ENCODE measurements at regions not wholly inside any gene's neighbourhood (a gene's known extent, or its start where the extent isn't known, plus 50 kb on each side); places are given as distances from the start of the nearest gene placed in this dataset.
"Not testable (repeated sequence)": the region's sequence is repeated elsewhere in the genome, so short reads cannot be mapped to it uniquely, and the experiment has no call there.

DNA sequence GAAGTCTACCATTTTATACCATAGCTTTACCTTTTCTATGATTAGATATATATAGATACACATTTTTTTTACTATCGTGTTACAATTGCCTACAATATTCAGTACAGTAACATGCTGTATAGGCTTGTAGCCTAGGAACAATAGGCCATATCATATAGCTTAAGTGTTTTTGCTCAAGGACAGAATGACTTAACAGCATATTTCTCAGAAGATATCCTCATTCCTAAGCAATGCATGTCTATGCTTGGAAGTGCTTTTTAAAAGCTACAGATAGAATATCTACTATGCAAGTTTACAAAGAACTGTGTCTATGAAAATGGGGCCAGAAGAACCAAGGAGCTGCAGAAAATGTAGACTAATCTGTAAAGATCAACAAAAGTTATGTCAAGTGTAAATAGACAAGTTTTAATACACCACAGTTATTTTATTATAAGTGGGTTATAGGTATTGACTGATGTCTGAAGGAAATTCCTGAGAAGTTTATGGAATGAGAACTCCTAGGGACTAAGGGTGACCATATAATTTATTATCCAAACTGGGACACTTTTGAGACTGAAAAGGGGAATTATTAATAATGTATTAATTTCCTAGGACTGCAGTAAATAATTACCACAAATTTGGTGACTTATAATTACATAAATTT is 138.7 kb upstream of the TGFBR2 start:
- DNase-seq (ENCODE audit: low read depth): no peak

DNA sequence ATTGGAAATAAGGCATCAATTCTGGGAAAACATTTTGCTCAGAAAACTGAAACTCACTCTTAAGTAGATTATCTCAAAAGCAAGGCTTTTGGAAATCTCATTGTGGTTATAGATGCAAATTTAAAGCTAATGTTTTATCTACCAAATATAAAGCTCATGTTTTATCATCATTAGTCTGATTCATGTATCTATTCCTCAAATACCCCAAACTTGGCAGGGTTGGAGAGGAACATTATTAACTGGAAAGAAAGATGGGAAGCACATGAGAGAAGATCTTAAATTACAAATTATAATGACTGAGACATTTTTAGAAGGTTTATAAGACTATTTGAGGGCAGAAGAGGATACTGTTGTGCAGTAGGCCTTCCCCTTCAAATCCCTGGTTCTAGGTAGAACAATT is 137.3 kb upstream of the TGFBR2 start:
- DNase-seq (ENCODE audit: low read depth): no peak

DNA sequence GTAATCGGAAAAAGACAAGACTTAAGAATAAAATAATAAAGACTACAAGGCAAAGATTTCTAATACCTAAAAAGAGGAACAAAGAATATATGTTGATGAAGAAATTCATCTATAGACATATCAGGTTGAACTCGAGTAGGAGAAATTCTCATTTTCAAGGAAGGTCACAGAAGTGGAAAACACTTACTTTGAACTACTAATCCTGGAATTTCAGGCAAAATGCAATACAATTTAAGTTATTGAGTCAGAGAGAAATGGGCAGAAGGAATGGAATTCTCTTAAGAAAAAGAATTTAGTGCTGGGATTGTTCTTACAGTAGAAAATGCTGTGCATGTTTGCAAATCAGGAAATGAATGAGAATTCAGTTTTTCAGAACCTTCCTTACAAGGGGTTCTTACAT is 135.9 kb upstream of the TGFBR2 start:
- DNase-seq (ENCODE audit: low read depth): no peak

DNA sequence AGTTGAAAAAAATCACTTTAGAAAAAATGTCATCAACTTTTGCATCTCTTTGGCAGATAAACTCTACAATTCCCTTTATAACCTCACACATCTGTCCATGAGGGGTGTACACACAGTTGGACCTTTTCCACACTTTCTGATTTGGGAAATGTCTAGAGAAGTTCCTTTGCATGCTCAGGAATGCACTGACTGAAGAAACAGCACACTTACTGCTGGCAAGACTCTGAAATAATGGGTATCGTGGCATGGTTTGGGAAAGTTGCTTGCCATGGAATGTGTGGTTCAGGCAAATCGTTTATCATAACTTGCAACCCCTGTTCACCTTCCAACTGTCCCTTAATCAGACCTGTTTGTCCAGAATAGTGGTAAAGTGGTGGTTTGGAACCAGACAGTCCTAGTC is 135.3 kb upstream of the TGFBR2 start:
- no peak for DNase-seq (ENCODE audit: low read depth)

DNA sequence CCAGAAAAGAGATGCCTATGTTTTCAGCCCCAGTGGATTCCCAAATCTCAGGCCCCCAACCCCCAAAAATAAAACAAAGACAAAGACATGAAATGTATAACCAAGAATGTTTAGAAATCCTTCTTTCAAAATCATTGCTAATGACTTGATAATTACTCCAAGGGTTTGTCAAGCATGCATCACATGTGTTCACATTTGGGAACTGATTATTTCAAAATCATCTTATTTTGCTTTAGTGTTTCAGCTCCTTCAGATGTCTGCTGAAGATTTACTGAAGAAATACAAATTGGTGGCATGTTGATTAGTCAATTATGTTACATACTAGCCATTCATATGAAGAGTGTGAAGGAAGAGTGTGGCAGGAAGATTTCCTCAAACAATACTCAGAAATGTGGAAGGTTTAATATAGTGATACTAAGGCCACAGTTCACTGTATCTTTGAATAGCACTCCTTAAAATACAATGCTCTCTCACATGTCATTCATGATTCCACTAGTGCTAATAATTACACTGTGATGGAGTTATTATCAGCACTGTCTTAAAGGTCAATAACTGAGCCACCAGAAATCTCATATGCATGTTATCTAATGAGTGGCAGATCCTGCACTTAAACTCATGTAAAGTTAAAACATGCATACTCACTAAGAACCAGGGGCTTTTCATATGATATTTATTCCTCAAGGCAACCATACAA is 134.5 kb upstream of the TGFBR2 start:
- DNase-seq (ENCODE audit: low read depth): no peak

DNA sequence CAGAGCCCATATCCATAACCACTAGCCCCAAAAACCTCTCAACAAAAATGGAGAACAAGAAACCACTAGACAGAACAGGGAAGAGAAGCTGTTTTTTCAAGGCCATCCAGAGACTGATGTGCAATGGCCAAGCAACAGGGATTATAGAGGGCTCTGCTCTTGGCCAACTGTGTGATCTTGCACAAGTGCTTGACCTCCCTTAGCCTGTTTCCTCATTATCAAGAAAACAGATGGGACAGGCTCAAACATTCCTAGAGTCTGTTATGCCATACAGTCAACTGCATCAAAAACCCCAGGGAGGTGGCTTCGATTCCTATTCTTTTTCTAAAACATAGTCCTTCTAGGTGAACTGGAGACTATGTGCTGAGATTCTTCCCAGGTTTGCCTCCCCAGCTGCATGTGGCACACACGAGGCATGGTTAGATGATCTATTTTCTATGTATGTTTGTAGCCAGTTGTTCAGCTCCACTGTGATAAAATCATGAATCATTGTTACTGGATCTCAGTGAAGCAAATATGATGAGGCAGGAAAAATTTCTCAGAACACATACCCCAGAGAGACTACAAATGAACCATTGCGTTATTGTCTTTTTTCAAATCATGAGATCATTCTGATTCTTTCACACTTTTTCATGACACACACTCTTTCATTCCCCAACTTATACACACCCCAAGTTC is 132.9 kb upstream of the TGFBR2 start:
- no peak for DNase-seq (ENCODE audit: low read depth)

DNA sequence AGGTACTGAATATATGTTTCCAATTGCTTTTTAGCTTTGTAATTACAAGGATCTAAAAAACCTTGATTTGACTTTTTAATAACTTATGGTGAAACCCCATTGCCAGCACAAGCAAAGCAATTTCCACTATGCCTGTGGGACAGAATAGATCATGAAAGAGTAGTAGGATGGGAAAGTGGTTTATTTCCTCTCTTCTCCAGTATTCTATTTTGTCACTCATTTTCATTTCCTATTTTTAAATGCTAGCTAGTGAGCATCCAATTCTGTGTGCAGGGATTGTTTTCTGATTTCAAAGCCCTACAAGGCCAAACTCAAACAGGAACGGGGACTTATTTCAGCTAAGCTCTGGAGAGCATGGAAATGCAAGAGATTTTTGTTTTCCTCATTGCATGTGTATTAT is 132.0 kb upstream of the TGFBR2 start:
- no peak for DNase-seq (ENCODE audit: low read depth)

DNA sequence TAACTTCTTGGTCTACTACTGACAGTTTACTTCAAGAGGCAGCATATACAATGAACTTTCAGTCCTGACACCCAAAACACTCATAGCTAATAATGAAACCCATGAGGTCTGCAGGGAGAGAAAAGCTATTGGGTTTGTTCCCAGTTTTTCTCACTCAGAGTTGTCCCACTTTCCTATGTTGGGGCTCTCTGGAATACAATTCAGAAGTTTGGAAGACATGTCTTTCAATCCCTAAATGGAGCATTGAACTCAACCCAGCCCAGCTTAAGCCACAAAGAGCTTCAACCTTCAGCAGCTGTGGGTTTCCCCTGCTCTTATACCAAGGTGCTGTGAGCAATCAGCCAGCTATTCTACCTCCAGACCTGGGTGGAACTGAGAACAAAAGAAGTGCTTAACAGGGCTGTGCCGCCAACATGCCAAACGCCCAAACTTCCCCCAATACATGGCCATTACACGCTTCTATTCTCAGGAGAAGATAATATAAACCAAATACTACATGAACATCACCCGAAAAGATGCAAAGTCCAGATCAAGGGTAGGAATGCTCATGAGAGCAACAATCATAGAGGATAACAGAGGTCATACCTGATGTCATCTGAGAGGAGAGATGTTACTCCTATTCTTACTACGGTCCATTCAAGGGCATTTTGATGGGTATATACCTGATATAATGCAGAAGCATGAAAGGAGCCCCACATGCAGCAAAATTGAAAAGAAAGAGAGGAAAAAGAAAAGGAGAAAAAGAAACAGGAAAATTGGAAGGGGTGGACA is 131.2 kb upstream of the TGFBR2 start:
- no peak for DNase-seq (ENCODE audit: low read depth)

DNA sequence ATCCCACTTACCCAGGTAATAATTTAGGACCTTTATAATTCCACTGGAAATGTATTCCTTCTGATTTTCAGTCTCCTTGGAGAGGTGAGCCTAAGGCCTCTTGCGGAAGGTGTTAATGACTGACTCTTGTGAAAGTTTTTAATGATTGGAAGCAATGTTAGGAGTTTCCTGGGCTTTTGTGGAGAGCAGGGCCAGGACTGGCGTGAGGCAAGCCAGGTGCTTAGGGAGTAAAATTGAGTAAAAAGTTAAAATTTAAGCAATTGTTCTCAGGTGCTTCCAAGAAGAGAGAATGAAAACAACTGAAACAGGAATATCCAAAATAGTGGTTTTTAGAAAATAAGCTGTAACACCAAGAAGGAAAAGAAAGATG is 130.6 kb upstream of the TGFBR2 start:
- no peak for DNase-seq (ENCODE audit: low read depth)

DNA sequence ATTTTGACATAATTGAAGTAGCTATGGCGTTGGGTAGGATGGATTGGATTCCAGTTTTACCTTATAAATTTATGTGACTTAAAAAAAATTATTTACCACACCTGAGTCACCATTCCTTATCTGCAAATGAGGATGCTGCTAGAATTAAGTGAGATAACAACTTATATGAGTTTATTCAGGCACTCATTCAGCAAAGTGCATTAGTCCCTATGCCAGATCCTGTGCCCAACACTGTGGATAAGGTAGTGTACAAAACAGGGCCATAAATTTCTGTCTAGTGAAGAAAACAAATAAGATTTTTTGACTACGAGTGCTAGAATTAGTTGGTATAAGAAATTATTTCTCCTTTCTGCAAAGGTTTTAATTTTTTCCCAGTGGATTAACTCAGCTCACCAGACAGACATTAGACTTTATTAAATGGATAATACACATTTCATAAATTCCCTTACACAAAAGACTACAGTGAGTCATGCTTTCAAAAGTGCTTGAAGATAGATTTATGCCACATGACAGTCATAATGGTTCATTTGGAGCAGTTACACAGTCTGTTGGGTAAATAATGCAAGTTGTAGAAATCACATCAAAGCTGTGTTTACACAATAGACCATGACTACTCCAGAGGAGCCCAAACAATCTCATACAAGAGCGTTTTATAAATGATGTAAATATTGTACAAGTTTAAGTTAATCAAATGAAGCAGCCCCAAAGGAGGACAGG is 129.9 kb upstream of the TGFBR2 start:
- no peak for DNase-seq (ENCODE audit: low read depth)

DNA sequence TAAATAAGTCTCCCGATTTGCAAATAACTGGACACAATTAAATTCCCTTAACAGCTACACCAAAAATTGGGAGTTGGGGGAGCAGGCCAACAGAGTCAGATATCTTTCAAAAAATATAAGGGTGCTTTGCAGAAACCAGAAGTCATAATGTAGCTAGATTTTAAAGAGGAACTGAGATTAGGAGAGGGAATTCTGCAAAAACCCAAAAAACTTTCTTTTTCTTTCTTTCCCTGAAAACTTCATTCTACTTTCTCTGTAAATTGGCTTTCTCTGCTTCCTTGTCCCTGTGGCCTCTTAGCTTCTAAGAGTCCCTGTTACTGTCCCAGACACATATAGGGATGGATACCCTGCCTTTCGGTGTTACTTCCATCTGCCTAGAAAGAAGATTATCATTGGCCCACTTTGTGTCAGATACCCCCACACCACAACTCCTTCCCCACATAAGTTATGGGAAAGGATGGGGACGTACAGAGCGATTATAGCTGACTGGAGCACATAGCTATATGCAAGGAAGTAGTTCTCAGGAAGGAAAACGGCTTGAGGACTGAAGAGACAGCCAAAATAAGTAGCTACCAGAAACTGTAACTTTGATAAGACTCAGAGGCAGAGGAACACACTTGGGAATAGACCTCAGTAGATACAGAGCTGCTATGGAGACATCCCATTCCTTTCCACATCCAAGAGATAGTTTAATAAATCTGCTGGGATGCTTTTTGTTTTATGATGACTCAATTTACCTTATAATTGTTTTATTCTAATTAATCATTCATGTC is 129.1 kb upstream of the TGFBR2 start:
- DNase-seq (ENCODE audit: low read depth): no peak

DNA sequence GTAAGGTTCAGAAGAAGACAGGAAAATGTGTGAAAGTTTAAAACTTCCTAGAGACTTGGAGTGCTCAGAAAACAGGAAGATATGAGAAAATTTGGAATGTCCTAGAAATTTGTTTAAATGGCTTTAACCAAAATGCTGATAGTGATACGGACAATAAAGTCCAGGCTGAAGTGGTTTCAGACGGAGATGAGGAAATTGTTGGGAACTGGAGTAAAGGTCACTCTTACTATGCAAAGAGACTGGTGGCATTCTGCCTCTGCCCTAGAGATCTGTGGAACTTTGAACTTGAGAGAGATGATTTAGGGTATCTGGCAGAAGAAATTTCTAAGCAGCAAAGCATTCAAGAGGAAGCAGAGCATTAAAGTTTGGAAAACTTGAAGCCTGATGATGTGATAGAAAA is 126.7 kb upstream of the TGFBR2 start:
- not testable (repeated sequence) for DNase-seq (ENCODE audit: low read depth)

DNA sequence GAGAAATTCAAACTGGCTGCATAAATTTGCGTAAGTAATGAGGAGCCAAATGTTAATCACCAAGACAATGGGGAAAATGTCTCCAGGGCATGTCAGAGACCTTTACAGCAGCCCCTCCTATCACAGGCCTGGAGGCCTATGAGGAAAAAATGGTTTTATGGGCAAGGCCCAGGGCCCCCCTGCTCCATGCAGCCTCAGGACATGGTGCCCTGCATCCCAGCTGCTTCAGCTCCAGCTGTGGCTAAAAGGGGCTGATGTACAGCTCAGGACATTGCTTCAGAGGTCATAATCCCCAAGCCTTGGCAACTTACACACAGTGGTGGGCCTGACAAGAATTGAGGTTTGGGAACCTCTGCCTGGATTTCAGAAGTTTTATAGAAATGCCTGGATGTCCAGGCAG is 126.2 kb upstream of the TGFBR2 start:
- not testable (repeated sequence) for DNase-seq (ENCODE audit: low read depth)

DNA sequence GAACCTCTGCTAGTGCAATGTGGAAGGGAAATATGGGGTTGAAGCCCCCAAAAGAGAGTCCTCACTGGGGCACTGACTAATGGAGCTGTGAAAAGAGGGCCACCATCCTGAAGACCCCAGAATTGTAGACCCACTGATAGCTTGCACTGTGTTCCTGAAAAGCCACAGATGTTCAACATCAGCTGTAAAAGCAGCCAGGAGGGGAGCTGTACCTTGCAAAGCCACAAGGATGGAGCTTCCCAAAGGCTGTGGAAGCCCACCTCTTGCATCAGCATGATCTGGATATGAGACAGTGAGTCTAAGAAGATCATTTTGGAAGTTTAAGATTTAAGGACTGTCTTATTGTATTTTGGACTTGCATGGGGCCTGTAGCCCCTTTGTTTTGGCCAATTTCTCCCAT is 125.8 kb upstream of the TGFBR2 start:
- DNase-seq (ENCODE audit: low read depth): no peak

DNA sequence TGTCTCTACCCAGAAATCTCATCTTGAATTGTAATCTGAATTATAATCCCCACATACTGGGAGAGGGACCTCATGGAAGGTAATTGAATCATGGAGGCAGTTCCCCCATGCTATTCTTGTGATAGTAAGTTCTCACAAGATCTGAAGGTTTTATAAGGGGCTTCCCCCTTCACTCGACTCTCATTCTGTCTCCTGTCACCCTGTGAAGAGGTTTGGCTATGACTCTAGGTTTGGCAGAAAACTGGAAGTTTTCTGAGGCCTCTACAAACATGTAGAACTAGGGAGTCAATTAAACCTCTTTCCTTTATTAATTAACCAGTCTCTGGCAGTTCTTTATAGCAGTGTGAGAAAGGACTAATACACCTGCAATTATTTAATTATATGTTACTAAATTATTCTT is 125.2 kb upstream of the TGFBR2 start:
- DNase-seq (ENCODE audit: low read depth): no peak

DNA sequence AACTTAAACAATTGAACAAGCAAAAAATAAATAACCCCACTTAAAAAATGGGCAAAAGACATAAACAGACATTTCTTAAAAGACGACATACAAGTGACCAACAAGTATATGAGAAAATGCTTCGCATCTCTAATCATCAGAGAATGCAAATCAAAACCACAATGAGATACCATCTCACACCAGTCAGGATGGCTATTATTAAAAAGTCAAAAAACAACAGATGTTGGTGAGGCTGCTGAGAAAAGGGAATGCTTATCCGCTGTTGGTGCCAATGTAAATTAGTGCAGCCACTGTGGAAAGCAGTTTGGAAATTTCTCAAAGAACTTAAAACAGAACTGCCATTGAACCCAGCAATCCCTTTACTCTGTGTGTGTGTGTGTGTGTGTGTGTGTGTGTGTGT is 122.2 kb upstream of the TGFBR2 start:
- DNase-seq (ENCODE audit: low read depth): not testable (repeated sequence)

DNA sequence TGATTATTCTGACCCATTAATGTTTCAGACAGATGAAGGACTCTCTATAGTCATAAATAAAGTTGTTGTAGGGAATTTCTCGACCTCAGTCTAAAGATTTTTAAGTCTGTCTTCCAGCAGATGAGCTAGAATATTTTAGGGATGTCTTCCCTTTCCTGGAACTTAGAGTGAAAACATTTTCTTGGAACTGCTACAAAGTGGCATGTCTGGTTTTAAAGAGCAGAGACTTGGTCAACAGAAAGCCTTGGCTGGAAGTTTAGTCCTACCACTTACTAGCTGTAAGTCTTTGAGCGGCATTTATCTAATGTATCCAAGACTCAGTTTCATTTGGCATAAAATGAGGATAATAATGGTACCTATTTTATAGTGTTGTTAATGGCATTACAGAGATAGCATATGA is 120.0 kb upstream of the TGFBR2 start:
- DNase-seq (ENCODE audit: low read depth): no peak

DNA sequence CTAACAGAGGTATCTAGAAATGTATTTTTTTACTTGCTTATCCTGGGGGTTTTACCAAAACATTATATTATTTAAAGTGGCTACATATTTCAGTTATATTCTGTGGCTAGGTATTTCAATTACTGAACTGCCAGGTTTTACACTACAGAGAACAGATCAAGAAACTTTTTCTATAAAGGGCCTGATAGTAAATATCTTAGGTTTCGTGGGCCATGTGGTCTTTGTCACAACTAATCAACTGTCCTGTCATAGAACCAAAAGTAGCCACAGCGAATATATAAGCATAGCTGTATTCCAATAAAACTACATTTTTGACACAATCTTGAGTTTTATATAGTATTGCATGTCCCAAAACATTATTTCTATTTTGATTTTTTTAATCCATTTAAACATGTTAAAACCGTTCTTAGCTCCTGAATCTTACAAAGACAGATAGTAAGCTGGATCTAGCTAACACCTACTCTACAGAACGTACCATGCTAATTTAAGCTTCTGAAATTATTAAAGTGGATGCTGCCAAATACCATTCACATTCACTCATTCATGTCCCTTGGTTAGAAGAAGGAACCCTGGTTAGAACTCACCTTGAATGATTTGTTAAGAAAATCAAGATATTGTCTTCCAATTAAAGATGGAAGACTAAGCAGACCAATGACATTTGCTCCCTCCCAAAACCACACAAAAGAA is 118.2 kb upstream of the TGFBR2 start:
- DNase-seq (ENCODE audit: low read depth): no peak

DNA sequence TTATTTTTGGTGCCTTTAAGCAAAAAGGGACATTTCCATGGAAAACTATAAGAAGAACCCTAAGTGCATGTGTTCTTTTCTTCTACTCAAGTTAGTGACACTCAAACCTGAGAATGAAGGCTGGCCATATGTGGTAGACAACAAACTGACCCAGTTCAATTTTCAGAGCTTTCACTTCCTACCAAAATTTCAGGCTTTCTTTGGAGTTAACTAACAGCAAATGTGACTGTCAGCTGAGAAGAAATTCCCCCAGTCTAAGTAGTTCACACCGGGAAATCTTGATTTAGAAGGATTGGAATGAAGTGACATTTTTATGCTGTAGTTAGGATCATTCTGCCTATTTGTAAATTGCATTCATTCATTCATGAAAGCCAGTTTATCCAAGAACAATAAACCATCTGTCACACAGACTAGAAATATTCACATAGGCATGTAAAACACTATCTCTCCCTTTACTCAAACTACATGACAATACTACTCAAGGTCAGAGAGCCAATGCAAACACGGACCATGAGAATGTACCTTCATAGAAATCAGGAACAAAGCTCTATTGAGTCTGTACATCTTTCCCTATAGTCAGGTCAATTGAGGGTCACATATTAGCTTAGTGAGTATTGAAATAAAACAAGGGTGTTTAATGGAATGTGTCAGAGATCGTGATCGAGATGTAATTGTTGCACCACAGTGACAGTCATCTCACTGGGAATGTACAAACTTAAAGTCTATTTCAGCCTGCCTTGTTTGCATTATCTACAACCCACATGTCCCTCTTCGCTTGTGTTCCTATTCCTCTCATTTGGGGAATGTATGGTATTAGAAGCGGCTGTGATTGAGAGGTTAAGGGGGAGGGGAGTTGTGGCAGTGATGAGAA is 113.8 kb upstream of the TGFBR2 start:
- DNase-seq (ENCODE audit: low read depth): no peak

DNA sequence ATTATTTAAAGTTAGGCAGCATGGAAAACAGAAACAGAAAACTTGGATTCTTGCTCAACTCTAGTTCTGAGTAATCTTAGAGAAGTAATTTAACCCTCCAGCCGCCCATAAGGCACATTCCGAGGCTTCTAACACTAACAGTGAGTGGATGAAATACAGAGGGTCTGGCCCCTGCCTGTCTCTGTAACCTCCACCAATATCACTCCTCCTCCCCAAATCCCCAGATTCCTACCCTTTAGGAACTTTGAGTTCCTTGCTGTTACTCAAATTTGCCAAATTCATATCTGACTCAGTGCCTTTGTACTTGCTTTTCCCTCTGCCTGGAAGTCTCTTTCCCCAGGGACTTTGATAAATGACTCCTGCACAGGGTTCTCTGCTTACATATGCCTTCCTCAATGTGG is 112.5 kb upstream of the TGFBR2 start:
- DNase-seq (ENCODE audit: low read depth): peak; percentile 16

All from Daoy (cell line).